ENCODE measurements at regions not wholly inside any gene's neighbourhood (a gene's known extent, or its start where the extent isn't known, plus 50 kb on each side); places are given as distances from the start of the nearest gene placed in this dataset.

DNA sequence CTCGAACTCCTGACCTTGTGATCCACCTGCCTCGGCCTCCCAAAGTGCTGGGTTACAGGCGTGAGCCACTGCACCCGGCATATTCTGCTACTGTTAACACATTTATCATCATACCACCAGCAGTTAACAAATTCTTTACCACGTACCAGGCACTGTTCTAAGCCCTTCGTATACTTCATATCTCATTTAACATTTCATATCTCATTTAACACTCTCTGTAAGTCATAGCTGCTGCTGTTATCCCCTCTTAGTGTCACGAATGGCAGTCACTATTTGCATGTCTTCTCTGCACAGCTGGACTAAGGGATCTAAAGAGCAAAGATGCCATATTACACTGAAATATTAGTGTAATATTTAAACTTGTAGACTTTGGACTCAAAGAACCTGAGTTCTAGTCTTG, 462.5 kb upstream of the DAB1 start:
- DNase-seq (no peak), ATAC-seq (no peak)
- WGBS, 4 donors: 80 to 92% (median 83%) methylated on average over 7 of the region's 7 CpGs
- intact Hi-C loops (cut with DNase I): no loop called here
- no peaks in the 10 kb centered on the region for H3K4me1 ChIP-seq
- H3K9me3 ChIP-seq: no peaks in the 10 kb centered on the region
- H3K4me3 ChIP-seq: no peak overlapping the region
- no peak overlapping the region for H3K27ac ChIP-seq
- no peaks in the 10 kb centered on the region for H3K36me3 ChIP-seq
- H3K27me3 ChIP-seq: peaks cover 0 to 6% (median 0%) of the 10 kb centered on the region in 9 donors
- TF ChIP-seq, protein P1, sequence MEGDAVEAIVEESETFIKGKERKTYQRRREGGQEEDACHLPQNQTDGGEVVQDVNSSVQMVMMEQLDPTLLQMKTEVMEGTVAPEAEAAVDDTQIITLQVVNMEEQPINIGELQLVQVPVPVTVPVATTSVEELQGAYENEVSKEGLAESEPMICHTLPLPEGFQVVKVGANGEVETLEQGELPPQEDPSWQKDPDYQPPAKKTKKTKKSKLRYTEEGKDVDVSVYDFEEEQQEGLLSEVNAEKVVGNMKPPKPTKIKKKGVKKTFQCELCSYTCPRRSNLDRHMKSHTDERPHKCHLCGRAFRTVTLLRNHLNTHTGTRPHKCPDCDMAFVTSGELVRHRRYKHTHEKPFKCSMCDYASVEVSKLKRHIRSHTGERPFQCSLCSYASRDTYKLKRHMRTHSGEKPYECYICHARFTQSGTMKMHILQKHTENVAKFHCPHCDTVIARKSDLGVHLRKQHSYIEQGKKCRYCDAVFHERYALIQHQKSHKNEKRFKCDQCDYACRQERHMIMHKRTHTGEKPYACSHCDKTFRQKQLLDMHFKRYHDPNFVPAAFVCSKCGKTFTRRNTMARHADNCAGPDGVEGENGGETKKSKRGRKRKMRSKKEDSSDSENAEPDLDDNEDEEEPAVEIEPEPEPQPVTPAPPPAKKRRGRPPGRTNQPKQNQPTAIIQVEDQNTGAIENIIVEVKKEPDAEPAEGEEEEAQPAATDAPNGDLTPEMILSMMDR (IDR thresholded peaks at IDR 0.05): no peak
- no peak for TF ChIP-seq POLR2A (IDR thresholded peaks at IDR 0.05)

DNA sequence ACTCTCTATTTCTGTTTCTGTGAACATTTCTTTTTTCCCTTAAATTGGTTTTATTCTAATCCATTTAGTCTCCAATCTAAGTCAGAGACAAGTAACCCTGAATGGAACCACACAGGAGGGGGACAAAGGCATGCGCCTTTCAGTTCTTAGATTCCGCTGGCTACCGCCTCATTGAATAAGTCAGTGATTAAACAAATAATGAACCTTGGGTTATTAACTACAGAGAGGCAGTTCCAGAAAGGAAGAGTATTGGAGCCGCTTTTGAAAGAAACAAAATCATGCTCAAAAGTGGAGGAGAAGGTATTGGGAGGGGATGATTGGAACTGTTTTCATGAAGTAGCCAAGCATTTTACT, 459.8 kb upstream of the DAB1 start:
- Histone ChIP-seq H3K27ac (no peak overlapping the region), H3K4me1 (no peaks in the 10 kb centered on the region), H3K9me3 (no peaks in the 10 kb centered on the region), H3K36me3 (no peaks in the 10 kb centered on the region), H3K27me3 (peaks cover 0 to 1% (median 0%) of the 10 kb centered on the region in 9 donors), H3K4me3 (no peak overlapping the region)
- ATAC-seq (no peak), DNase-seq (no peak)
- intact Hi-C loops (cut with DNase I): no loop called here
- TF ChIP-seq POLR2A (IDR thresholded peaks at IDR 0.05): no peak
- TF ChIP-seq, protein P1 (IDR thresholded peaks at IDR 0.05): no peak
- WGBS, 4 donors: 87 to 97% (median 94%) methylated on average over 4 of the region's 4 CpGs

DNA sequence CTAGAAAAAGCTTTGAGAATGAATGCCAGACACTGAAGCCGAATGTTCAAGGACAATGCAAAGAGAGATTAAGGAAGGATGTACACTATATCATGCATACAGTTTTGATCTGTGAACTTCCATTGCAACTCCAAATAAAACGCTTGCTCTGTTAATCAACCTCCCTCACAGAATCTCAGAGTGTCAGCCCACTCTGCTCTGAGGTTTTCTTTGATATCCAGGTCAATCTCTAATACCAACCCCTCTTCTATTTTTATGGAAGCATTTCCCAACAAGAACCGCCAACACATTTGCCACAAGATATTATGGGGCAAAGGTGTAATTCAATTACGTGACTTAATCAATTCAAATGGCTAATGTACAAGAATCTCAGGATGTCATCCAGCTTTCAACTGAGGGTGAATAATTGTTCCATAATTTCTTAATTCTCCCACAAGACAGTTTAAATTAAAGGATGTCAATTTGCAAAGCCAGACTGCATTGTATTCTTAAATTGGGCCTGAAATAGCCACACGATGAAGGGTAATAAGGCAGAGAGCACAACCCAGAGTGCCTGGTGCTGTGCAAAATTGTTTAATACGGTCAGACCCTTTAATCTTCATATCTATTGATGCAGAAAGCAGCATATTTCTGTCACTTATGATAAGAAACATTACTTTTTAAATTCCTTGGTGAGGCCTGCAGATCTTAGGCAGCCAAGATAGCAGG, 459.2 kb upstream of the DAB1 start:
- 84 to 91% (median 85%) methylated on average over 6 of the region's 6 CpGs for WGBS, 4 donors
- TF ChIP-seq POLR2A (IDR thresholded peaks at IDR 0.05): no peak
- TF ChIP-seq, protein P1 (IDR thresholded peaks at IDR 0.05): no peak
- DNase-seq (no peak), ATAC-seq (no peak)
- H3K4me1 ChIP-seq: no peaks in the 10 kb centered on the region
- intact Hi-C loops (cut with DNase I): no loop called here
- H3K9me3 ChIP-seq: no peaks in the 10 kb centered on the region
- H3K4me3 ChIP-seq: no peak overlapping the region
- no peak overlapping the region for H3K27ac ChIP-seq
- no peaks in the 10 kb centered on the region for H3K27me3 ChIP-seq
- no peaks in the 10 kb centered on the region for H3K36me3 ChIP-seq

DNA sequence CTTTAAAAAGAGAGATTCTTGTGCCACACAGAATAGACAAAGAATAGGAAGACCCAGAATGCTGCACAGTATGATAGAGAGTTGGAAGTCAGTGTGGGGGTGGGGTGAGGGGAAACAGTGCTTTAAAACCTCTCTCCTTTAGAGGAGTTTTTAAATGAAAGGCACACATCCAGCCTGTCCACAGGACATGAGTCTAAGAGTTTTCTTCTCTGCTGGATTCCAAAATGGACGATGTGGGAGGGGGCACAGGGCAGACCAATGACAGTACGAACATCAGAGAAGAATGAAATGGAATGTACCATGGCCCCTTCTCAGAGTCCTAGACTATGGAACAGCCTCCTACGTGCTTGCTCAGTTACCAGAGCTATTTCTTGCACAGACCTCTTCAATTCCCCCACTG, 458.2 kb upstream of the DAB1 start:
- no peak for ATAC-seq
- intact Hi-C loops (cut with DNase I): no loop called here

More for the DNA sequence above, 458.2 kb upstream of the DAB1 start:
- TF ChIP-seq, protein P1 (IDR thresholded peaks at IDR 0.05): no peak
- no peak for TF ChIP-seq POLR2A (IDR thresholded peaks at IDR 0.05)
- H3K4me1 ChIP-seq: no peaks in the 10 kb centered on the region
- no peaks in the 10 kb centered on the region for H3K36me3 ChIP-seq
- no peaks in the 10 kb centered on the region for H3K27me3 ChIP-seq
- 62 to 74% (median 68%) methylated on average over 3 of the region's 3 CpGs for WGBS, 4 donors
- H3K9me3 ChIP-seq: no peaks in the 10 kb centered on the region
- no peak for DNase-seq
- no peak overlapping the region for H3K27ac ChIP-seq
- no peak overlapping the region for H3K4me3 ChIP-seq
